HCT116 (cell line): ENCODE measurements at regions not wholly inside any gene's neighbourhood (a gene's known extent, or its start where the extent isn't known, plus 50 kb on each side); places are given as distances from the start of the nearest gene placed in this dataset.

Experiments used
- ATAC-seq: fragments of 200-7000 bp; cut with Tn5 transposase; 2 replicates; pipeline ENCODE4 v1.9.1; 2020; ENCODE audit warnings: mild to moderate bottlenecking, moderate library complexity
- BruUV-seq: library from RNA; stranded (reverse); fragments of 400-500 nt; replicated peaks from 2 replicates; lab custom pipeline; 2021; lab: Mats Ljungman, UMichigan
- CTCF ChIA-PET: fragments of 300-600 bp; sonication (Branson Sonifier 250); formaldehyde crosslinking; loops from one replicate; lab custom pipeline; 2021; ENCODE audit warnings: antibody characterized with exemption; lab: Charles Lee
- POLR2A ChIA-PET: fragments of 300-600, 350-600 bp; sonication (Branson Sonifier 250); formaldehyde crosslinking; loops from one replicate; lab custom pipeline; 2021; ENCODE audit warnings: antibody characterized with exemption; lab: Charles Lee
- RAD21 ChIA-PET, 2 experiments: fragments of 300-600 bp; sonication (Branson Sonifier 250); formaldehyde crosslinking; loops; one replicate each; lab custom pipeline; 2023; ENCODE audit warnings: low total read pairs in 2 of 2; ENCODE audit not compliant: uncharacterized antibody in 2 of 2, unreplicated experiment in 2 of 2, low non-redundant PET in 1 of 2; lab: Charles Lee
- DNase-seq: peaks from one replicate; pipeline ENCODE4 v3.0.0-alpha.2; 2010; ENCODE audit warnings: low read depth, low spot score
- H2AFZ ChIP-seq: fragments of 200-600 bp; shearing (Covaris generic), sonication (generic); 2 replicates; pipeline ENCODE4 v1.6.1; 2017; ENCODE audit warnings: low read depth, mixed run types, mixed read lengths, antibody characterized with exemption, low read length; ENCODE audit not compliant: poor library complexity, severe bottlenecking
- H3K27ac ChIP-seq: 2 replicates; pipeline ENCODE4 v1.5.1; 2012; ENCODE audit warnings: low read depth, low read length
- H3K27me3 ChIP-seq: fragments of 200-600 bp; sonication (generic); 2 replicates; pipeline ENCODE4 v1.6.1; 2016; ENCODE audit warnings: mixed run types, low read length, mixed read lengths; ENCODE audit not compliant: insufficient read depth
- H3K36me3 ChIP-seq, 2 experiments: fragments of 200-500 bp in 1 of 2; fragments of 200-600 bp in 1 of 2; sonication (Bioruptor generic) in 1 of 2; sonication (generic) in 1 of 2; 2 replicates each; pipeline versions ENCODE4 v1.5.1 to v1.6.1; 2014 to 2016; ENCODE audit warnings: low read length in 2 of 2, inconsistent platforms in 1 of 2, mixed read lengths in 1 of 2, mixed run types in 1 of 2; ENCODE audit not compliant: insufficient read depth in 2 of 2, control insufficient read depth in 1 of 2
- H3K4me1 ChIP-seq, 2 experiments: fragments of 200-600 bp in 1 of 2; sonication (generic) in 1 of 2; 2 replicates each; pipeline versions ENCODE4 v1.5.1 to v1.6.1; 2012 to 2017; ENCODE audit warnings: low read length in 2 of 2, inconsistent platforms in 1 of 2, mild to moderate bottlenecking in 1 of 2, mixed read lengths in 1 of 2, mixed run types in 1 of 2, moderate library complexity in 1 of 2; ENCODE audit not compliant: insufficient read depth in 2 of 2, control insufficient read depth in 1 of 2
- H3K4me2 ChIP-seq: fragments of 200-600 bp; sonication (generic); 2 replicates; pipeline ENCODE4 v1.6.1; 2017; ENCODE audit warnings: mixed run types, low read length, mixed read lengths
- H3K4me3 ChIP-seq, 2 experiments: fragments of 200-600 bp in 1 of 2; sonication (generic) in 1 of 2; replicated peaks in 1 of 2; 2 replicates each; pipeline ENCODE4 v1.5.1; 2011 to 2016; ENCODE audit warnings: low read length in 2 of 2, control low read depth in 1 of 2, low read depth in 1 of 2, mild to moderate bottlenecking in 1 of 2, mixed read lengths in 1 of 2, mixed run types in 1 of 2
- H3K79me2 ChIP-seq: fragments of 200-600 bp; sonication (generic); 2 replicates; pipeline ENCODE4 v1.6.1; 2017; ENCODE audit warnings: mild to moderate bottlenecking, mixed run types, low read length, moderate library complexity, mixed read lengths; ENCODE audit not compliant: insufficient read depth
- H3K9ac ChIP-seq: fragments of 200-600 bp; sonication (generic); 2 replicates; pipeline ENCODE4 v1.6.1; 2016; ENCODE audit warnings: low read length, mixed read lengths
- H3K9me2 ChIP-seq: fragments of 200-600 bp; sonication (generic), shearing (Covaris generic); 2 replicates; pipeline ENCODE4 v1.6.1; 2017; ENCODE audit warnings: mixed run types, mild to moderate bottlenecking, moderate library complexity; ENCODE audit not compliant: insufficient read depth
- H3K9me3 ChIP-seq, 2 experiments: fragments of 200-500 bp in 1 of 2; fragments of 200-600 bp in 1 of 2; sonication (Bioruptor generic) in 1 of 2; sonication (generic) in 1 of 2; 2 replicates each; pipeline ENCODE4 v1.6.1; 2014 to 2017; ENCODE audit warnings: low read length in 2 of 2, mixed read lengths in 2 of 2, inconsistent platforms in 1 of 2, low read depth in 1 of 2, mild to moderate bottlenecking in 1 of 2, mixed run types in 1 of 2, moderate library complexity in 1 of 2; ENCODE audit not compliant: control insufficient read depth in 1 of 2, insufficient read depth in 1 of 2
- H4K20me1 ChIP-seq: fragments of 200-600 bp; sonication (generic), shearing (Covaris generic); 2 replicates; pipeline ENCODE4 v1.6.1; 2017; ENCODE audit warnings: mixed run types, mild to moderate bottlenecking, moderate library complexity; ENCODE audit not compliant: insufficient read depth
- ATF3 ChIP-seq: IDR thresholded peaks from 2 replicates; pipeline ENCODE4 v1.6.1; 2012
- EGR1 ChIP-seq: IDR thresholded peaks from 2 replicates; pipeline ENCODE4 v1.6.1; 2012; ENCODE audit warnings: low read depth
- ELF1 ChIP-seq: IDR thresholded peaks from 2 replicates; pipeline ENCODE4 v1.6.1; 2012; ENCODE audit warnings: low read depth, borderline replicate concordance
- EZH2 ChIP-seq: fragments of 200-600 bp; sonication (generic); IDR thresholded peaks from 2 replicates; pipeline ENCODE4 v1.6.1; 2017; ENCODE audit warnings: antibody characterized with exemption, mixed run types
- JUND ChIP-seq: IDR thresholded peaks from 2 replicates; pipeline ENCODE4 v1.6.1; 2012
- POLR2A ChIP-seq: IDR thresholded peaks from 2 replicates; pipeline ENCODE4 v1.7.0; 2011; ENCODE audit warnings: borderline replicate concordance; ENCODE audit not compliant: insufficient read depth, insufficient read length; ENCODE audit errors: extremely low read depth
- POLR2AphosphoS5 ChIP-seq: IDR thresholded peaks from 2 replicates; pipeline ENCODE4 v1.6.1; 2011; ENCODE audit warnings: mild to moderate bottlenecking, low read depth, low read length, moderate library complexity
- RAD21 ChIP-seq: IDR thresholded peaks from 2 replicates; pipeline ENCODE4 v1.6.1; 2012; ENCODE audit warnings: low read depth, mild to moderate bottlenecking
- SIN3A ChIP-seq: IDR thresholded peaks from 2 replicates; pipeline ENCODE4 v1.6.1; 2012; ENCODE audit warnings: low read depth
- YY1 ChIP-seq: IDR thresholded peaks from 2 replicates; pipeline ENCODE4 v1.6.1; 2011; ENCODE audit warnings: low read length, low read depth, moderate library complexity, mild to moderate bottlenecking; ENCODE audit not compliant: insufficient replicate concordance; ENCODE audit errors: extremely low read depth
- intact Hi-C: fragments of 100-400 bp; cut with micrococcal nuclease; formaldehyde crosslinking; loops from 2 replicates; pipeline ENCODE4 v1.10.0; 2022
- TF ChIP-seq, protein P1 (sequence below): IDR thresholded peaks from 2 replicates; pipeline ENCODE4 v1.6.1; 2012
- TF ChIP-seq, protein P2 (sequence below), 3 experiments: fragments of 200-600 bp in 1 of 3; sonication (generic) in 1 of 3; IDR thresholded peaks in 2 of 3; conservative IDR thresholded peaks in 1 of 3; 2 replicates each; pipeline ENCODE4 v1.5.1; 2012 to 2017; ENCODE audit warnings: low read depth in 2 of 3, low read length in 2 of 3, antibody characterized with exemption in 1 of 3, borderline replicate concordance in 1 of 3, control low read depth in 1 of 3, mild to moderate bottlenecking in 1 of 3, mixed read lengths in 1 of 3, mixed run types in 1 of 3, moderate library complexity in 1 of 3; ENCODE audit not compliant: insufficient read depth in 1 of 3

DNA sequence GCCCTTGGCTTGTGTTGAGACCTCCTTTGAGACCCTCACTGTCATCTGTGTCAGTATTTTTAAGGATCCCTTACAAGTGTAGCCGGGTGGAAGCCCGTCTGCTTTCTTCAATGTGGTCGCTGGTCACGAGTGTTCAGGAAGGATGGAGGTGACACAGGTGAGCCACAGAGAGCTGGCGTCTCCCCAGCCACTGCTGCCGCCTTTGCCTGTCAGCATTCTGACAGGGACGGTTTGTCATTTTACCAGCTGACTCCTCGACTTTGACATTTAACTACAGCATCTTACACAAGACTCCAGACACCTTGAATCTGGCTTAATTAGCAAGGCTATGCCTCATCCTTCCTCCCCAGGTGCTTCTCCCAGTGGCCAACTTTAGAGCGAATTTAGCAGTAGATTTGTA, 56.3 kb upstream of the MPHOSPH6 start:
- no peaks in the 10 kb centered on the region for H3K79me2 ChIP-seq
- H3K27ac ChIP-seq = no peak overlapping the region
- H3K27me3 ChIP-seq = peaks cover 48% of the 10 kb centered on the region
- H4K20me1 ChIP-seq = no peaks in the 10 kb centered on the region
- no peaks in the 10 kb centered on the region for H3K36me3 ChIP-seq
- H3K4me2 ChIP-seq = no peak overlapping the region
- no TSS peak for BruUV-seq
- intact Hi-C loops = no loop called here
- POLR2A ChIA-PET = no interaction called here
- no peaks in the 10 kb centered on the region for H3K9me3 ChIP-seq
- H2AFZ ChIP-seq = no peak overlapping the region
- CTCF ChIA-PET = no interaction called here
- H3K4me1 ChIP-seq = no peaks in the 10 kb centered on the region
- TF ChIP-seq POLR2A (no peak), ELF1 (no peak), RAD21 (no peak), EZH2 (no peak), ATF3 (no peak), JUND (no peak), EGR1 (no peak), POLR2AphosphoS5 (no peak), YY1 (no peak), SIN3A (no peak)
- TF ChIP-seq, protein P1, sequence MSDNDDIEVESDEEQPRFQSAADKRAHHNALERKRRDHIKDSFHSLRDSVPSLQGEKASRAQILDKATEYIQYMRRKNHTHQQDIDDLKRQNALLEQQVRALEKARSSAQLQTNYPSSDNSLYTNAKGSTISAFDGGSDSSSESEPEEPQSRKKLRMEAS = no peak
- TF ChIP-seq, protein P2, sequence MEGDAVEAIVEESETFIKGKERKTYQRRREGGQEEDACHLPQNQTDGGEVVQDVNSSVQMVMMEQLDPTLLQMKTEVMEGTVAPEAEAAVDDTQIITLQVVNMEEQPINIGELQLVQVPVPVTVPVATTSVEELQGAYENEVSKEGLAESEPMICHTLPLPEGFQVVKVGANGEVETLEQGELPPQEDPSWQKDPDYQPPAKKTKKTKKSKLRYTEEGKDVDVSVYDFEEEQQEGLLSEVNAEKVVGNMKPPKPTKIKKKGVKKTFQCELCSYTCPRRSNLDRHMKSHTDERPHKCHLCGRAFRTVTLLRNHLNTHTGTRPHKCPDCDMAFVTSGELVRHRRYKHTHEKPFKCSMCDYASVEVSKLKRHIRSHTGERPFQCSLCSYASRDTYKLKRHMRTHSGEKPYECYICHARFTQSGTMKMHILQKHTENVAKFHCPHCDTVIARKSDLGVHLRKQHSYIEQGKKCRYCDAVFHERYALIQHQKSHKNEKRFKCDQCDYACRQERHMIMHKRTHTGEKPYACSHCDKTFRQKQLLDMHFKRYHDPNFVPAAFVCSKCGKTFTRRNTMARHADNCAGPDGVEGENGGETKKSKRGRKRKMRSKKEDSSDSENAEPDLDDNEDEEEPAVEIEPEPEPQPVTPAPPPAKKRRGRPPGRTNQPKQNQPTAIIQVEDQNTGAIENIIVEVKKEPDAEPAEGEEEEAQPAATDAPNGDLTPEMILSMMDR (IDR thresholded peaks at IDR 0.05 in 2 of 3, conservative IDR thresholded peaks at IDR 0.05 in 1 of 3; ENCODE audit: borderline replicate concordance in 1 of 3, insufficient read depth in 1 of 3, low read depth in 2 of 3, low read length in 2 of 3) = no peak
- no peak overlapping the region for H3K4me3 ChIP-seq
- DNase-seq (no peak), ATAC-seq (no peak)
- H3K9ac ChIP-seq = no peak overlapping the region
- H3K9me2 ChIP-seq = no peaks in the 10 kb centered on the region
- RAD21 ChIA-PET = no interaction called here
